Activated CD4-positive, alpha-beta memory T cell treated with anti-CD3 and anti-CD28 coated beads for 36 hours (primary cell): ENCODE measurements at regions not wholly inside any gene's neighbourhood (a gene's known extent, or its start where the extent isn't known, plus 50 kb on each side); places are given as distances from the start of the nearest gene placed in this dataset.

Experiments
- CTCF ChIA-PET: fragments of 350-600 bp; sonication (Branson Sonifier 250); formaldehyde crosslinking; loops from one replicate; lab custom pipeline; 2021; ENCODE audit warnings: antibody characterized with exemption, inconsistent platforms; lab: Charles Lee
- POLR2A ChIA-PET: fragments of 350-600 bp; sonication (Branson Sonifier 250); formaldehyde crosslinking; loops from one replicate; lab custom pipeline; 2021; ENCODE audit warnings: antibody characterized with exemption; lab: Charles Lee
- DNase-seq: peaks from one replicate; pipeline ENCODE4 v3.0.0-alpha.2; 2020
- H3K27ac Mint-ChIP-seq: one replicate; pipeline ENCODE4 v1.8.0; 2021; ENCODE audit warnings: mixed read lengths
- H3K27me3 Mint-ChIP-seq: one replicate; pipeline ENCODE4 v1.8.0; 2021; ENCODE audit warnings: mixed read lengths
- H3K36me3 Mint-ChIP-seq: one replicate; pipeline ENCODE4 v1.8.0; 2021; ENCODE audit warnings: mixed read lengths
- H3K4me1 Mint-ChIP-seq: one replicate; pipeline ENCODE4 v1.8.0; 2021; ENCODE audit warnings: low read depth, mixed read lengths
- H3K4me3 Mint-ChIP-seq: one replicate; pipeline ENCODE4 v1.8.0; 2021; ENCODE audit warnings: mild to moderate bottlenecking, mixed read lengths
- H3K9me3 Mint-ChIP-seq: one replicate; pipeline ENCODE4 v1.8.0; 2021; ENCODE audit warnings: mixed read lengths
- intact Hi-C: fragments of 100-400 bp; cut with micrococcal nuclease; formaldehyde crosslinking; loops from one replicate; pipeline ENCODE4 v1.15.1; 2023

DNA sequence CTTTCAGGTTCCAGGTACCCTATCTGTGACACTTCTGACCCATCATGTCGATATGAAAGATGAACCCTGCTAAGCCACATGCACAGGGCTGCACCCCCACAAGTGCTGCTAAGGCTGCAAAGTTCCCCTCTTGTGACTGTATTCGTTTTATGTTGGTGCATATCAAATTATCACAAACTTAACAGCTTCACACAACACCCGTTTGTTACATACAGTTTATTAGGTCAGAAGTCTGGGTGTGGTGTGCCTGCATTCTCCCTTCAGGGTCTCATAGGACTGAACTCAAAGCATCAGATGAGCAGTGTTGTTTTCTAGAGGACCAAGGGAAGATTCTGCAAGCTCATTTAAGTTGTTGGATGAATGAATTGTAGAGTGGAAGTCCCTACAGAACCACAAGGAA is 199.4 kb downstream of the ANAPC1 start:
- no peaks in the 10 kb centered on the region for H3K36me3 Mint-ChIP-seq
- ChIA-PET POLR2A (no interaction called here), CTCF (interaction anchor here (1.2 kb wide), 1 partner anchor 15 kb away, joined by 3 read pairs; no protein-coding TSS in a partner anchor)
- H3K27me3 Mint-ChIP-seq: peaks cover 3% of the 10 kb centered on the region
- intact Hi-C loops: no loop called here
- no peaks in the 10 kb centered on the region for H3K4me1 Mint-ChIP-seq
- no peaks in the 10 kb centered on the region for H3K9me3 Mint-ChIP-seq
- no peak overlapping the region for H3K27ac Mint-ChIP-seq
- H3K4me3 Mint-ChIP-seq: no peak overlapping the region
- DNase-seq: no peak

DNA sequence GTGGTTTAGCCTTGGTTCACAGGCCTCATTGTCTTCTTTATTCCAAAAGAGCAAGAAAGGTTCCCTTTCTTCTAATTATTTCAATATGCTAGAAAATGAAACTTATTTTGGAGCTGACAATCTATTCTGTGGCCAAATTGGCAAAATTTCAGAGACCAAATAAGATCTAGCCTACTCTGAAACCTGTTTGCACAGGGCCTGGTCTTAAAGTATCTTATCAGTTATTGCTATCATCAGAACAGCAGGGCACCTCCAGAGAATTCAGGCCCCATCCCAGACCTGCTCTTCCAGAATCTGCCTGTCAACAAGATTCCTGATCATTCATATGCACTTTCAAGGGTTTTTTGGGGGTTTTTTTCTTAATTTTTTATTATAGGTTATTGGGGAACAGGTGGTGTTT is 198.7 kb downstream of the ANAPC1 start:
- intact Hi-C loops: no loop called here
- H3K9me3 Mint-ChIP-seq: no peaks in the 10 kb centered on the region
- no peak for DNase-seq
- H3K27ac Mint-ChIP-seq: no peak overlapping the region
- H3K36me3 Mint-ChIP-seq: no peaks in the 10 kb centered on the region
- CTCF ChIA-PET: interaction anchor here (1.2 kb wide), 1 partner anchor 14 kb away, joined by 3 read pairs; no protein-coding TSS in a partner anchor
- H3K4me3 Mint-ChIP-seq: no peak overlapping the region
- H3K27me3 Mint-ChIP-seq: peaks cover 3% of the 10 kb centered on the region
- POLR2A ChIA-PET: no interaction called here
- H3K4me1 Mint-ChIP-seq: no peaks in the 10 kb centered on the region

DNA sequence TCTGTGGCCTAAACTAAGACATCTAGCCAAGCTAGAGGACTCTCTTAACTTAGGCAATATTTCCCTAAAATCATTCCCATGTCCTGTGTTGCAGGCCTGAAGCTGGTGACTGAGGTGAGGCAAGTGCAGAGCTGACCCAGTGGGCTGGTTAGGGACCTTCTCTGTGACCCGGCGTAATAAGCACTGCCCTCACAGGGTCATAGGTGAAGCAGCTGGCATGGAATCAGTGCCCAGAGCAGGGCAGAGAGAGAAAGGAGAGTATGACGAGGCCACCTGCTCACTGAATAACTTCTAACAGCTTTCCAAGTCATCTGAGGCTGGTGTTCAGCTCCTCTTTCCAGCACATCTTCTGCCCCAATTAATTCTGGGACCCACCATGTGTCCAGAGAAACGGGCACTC is 197.0 kb downstream of the ANAPC1 start:
- DNase-seq: no peak
- H3K4me3 Mint-ChIP-seq: no peak overlapping the region
- H3K36me3 Mint-ChIP-seq: no peaks in the 10 kb centered on the region
- intact Hi-C loops: no loop called here
- ChIA-PET POLR2A (no interaction called here), CTCF (interaction anchor here (1.0 kb wide), 1 partner anchor 16 kb away, joined by 4 read pairs; no protein-coding TSS in a partner anchor)
- H3K4me1 Mint-ChIP-seq: no peaks in the 10 kb centered on the region
- no peaks in the 10 kb centered on the region for H3K9me3 Mint-ChIP-seq
- no peak overlapping the region for H3K27ac Mint-ChIP-seq
- no peaks in the 10 kb centered on the region for H3K27me3 Mint-ChIP-seq

DNA sequence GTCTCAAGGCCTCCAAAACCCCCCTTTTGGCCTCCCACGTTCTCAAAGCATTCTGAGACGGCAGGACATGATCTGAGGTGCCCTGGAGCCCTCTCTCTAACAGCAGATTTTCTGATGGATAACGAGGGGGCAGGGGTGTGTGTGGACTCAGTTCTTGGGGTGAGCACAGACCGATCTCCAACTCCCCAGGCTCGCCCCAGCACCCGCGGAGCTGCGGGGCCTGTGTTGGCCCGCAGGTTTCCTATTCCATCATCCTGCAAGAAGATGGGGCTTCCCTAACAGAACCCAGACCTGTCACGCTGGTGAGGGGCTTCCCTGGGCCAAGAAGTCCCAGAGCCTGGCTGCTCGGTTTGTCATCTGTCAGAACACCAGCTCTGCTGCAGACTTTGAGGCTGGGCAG is 196.1 kb downstream of the ANAPC1 start:
- intact Hi-C loops: no loop called here
- CTCF ChIA-PET: no interaction called here

DNA sequence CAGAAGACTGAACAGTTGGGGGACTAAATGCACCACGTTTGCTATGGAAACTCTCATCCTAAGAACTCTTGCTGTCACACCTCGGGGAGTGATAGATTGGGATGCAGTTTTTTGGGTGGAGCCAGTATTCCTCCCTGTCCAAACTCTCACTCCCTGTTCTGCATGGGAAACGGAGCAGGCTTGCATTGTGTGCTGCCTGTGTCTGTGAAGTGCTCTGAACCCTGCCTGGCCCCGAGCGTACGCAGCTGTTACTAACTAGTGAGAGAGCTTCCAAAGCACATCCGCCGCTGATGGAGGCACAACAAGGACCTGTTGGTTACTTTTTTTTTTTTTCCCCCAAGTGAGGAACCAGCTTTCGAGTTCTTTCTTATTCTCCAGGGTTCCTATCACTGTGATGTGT is 195.5 kb downstream of the ANAPC1 start:
- CTCF ChIA-PET: no interaction called here
- no peaks in the 10 kb centered on the region for H3K9me3 Mint-ChIP-seq
- intact Hi-C loops: no loop called here
- no peaks in the 10 kb centered on the region for H3K4me1 Mint-ChIP-seq
- no peak overlapping the region for H3K27ac Mint-ChIP-seq
- no peaks in the 10 kb centered on the region for H3K36me3 Mint-ChIP-seq
- H3K27me3 Mint-ChIP-seq: peaks cover 2% of the 10 kb centered on the region
- DNase-seq: no peak
- POLR2A ChIA-PET: no interaction called here
- H3K4me3 Mint-ChIP-seq: no peak overlapping the region

More for the DNA sequence above, 196.1 kb downstream of the ANAPC1 start:
- DNase-seq: no peak
- Mint-ChIP-seq H3K27me3 (no peaks in the 10 kb centered on the region), H3K27ac (no peak overlapping the region), H3K4me1 (no peaks in the 10 kb centered on the region), H3K36me3 (no peaks in the 10 kb centered on the region), H3K9me3 (no peaks in the 10 kb centered on the region), H3K4me3 (no peak overlapping the region)
- POLR2A ChIA-PET: no interaction called here

DNA sequence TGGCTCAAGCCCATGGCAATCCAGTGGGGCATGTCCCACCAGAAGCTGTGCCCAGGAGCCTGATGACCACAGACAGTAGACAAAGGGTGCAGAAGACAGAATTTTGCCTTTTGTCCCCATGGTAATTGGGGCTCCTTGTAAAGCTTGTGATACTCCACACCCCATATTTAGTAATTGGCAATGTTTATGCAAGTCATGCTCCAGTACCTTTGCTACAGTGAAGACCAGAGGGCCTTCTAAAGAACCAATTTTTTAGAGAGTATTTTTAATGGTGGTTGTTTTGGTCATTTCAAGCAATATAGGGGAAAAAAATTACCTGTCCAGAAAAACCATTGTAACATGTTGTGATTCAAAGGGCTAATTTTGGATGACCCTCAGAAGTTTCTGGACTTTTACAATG is 194.8 kb downstream of the ANAPC1 start:
- ChIA-PET CTCF (no interaction called here), POLR2A (no interaction called here)
- no peak overlapping the region for H3K4me3 Mint-ChIP-seq
- intact Hi-C loops: no loop called here
- H3K36me3 Mint-ChIP-seq: no peaks in the 10 kb centered on the region
- H3K27me3 Mint-ChIP-seq: peaks cover 4% of the 10 kb centered on the region
- H3K9me3 Mint-ChIP-seq: no peaks in the 10 kb centered on the region
- H3K27ac Mint-ChIP-seq: no peak overlapping the region
- DNase-seq: no peak
- H3K4me1 Mint-ChIP-seq: no peaks in the 10 kb centered on the region

DNA sequence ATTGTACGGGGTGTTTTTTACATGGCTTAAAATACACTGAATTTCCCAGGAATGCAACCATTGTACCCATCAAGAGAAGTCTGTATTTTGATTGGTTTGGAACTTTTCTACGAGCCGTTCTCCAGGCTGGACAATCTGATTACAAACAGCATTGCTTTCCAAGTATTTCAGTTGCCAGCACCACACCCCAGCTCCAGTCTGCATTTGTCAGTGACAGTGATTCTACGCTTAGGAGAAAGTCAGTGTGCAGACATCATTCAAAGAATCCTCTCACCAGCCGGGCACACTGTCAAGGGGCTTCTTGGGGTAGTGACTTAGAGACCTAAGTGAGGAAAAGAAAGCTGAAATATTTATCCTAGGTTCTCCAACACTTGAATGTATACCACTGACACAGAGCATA is 194.1 kb downstream of the ANAPC1 start:
- H3K36me3 Mint-ChIP-seq: no peaks in the 10 kb centered on the region
- intact Hi-C loops: no loop called here
- H3K27me3 Mint-ChIP-seq: peaks cover 7% of the 10 kb centered on the region
- ChIA-PET CTCF (interaction anchor here (2.8 kb wide), 1 partner anchor 12 kb away, joined by 15 read pairs; no protein-coding TSS in a partner anchor), POLR2A (no interaction called here)
- no peak overlapping the region for H3K4me3 Mint-ChIP-seq
- no peaks in the 10 kb centered on the region for H3K4me1 Mint-ChIP-seq
- H3K9me3 Mint-ChIP-seq: no peaks in the 10 kb centered on the region
- no peak overlapping the region for H3K27ac Mint-ChIP-seq
- DNase-seq: no peak

DNA sequence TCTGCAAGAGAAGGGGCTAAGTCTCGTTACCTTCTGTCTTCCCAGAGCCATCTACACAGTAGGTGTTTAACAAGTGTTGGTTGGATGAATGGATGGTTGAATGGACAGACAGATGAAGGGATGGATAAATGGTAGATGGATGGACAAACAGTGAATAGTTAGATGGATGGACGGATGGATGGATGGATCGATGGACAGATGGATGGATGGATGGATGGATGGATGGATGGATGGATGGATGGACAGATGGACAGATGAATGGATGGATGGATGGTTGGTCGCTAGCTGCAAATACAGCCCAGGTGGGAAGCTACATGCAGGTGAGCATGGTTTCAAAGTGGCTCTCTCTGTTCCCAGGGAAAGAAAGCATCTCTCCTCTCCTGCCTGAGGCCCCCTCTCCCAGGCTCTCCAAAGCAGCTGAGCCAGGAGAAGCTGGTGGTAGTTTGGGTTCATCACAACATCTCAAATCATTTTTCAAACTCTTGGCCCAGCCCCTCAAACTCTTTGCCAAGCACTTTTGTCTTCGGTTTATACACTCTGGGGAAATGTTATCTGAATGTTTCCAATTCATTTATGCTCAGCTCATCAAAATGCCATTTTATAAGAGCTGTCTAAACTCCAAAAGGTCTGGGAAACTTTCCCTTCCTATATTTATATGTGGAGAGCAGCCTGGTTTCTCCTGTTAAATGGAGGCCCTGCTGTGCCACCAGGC is 192.7 kb downstream of the ANAPC1 start:
- Mint-ChIP-seq H3K4me3 (no peak overlapping the region), H3K27ac (no peak overlapping the region), H3K27me3 (peaks cover 15% of the 10 kb centered on the region), H3K4me1 (no peaks in the 10 kb centered on the region), H3K9me3 (peaks cover 3% of the 10 kb centered on the region), H3K36me3 (peaks cover 2% of the 10 kb centered on the region)
- ChIA-PET CTCF (interaction anchor here (2.5 to 2.8 kb wide), 2 partner anchors 11 to 13 kb away, joined by 14 to 15 read pairs; no protein-coding TSS in a partner anchor), POLR2A (no interaction called here)
- no peak for DNase-seq
- intact Hi-C loops: no loop called here

DNA sequence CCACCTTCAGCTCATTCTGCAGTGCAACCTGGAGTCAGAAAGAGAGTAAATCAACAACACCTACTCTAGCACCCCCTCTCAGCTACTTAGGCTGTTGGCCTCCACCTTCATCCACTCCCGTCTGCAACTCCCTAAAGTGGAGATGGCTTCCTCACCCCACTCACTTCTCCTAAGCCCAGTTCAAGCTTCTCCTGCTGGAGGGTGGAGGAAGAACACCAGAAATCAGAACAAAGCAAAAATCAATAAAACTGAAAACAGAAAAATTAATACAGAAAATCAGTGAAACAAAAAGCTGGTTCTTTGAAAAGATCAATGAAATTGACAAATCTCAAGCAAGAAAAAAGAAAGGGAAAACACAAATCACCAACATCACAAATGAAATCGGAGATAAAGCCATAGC is 191.7 kb downstream of the ANAPC1 start:
- no peak overlapping the region for H3K27ac Mint-ChIP-seq
- no peaks in the 10 kb centered on the region for H3K4me1 Mint-ChIP-seq
- H3K9me3 Mint-ChIP-seq: peaks cover 3% of the 10 kb centered on the region
- intact Hi-C loops: no loop called here
- ChIA-PET CTCF (interaction anchor here (0.9 to 2.8 kb wide), 3 partner anchors 10 to 30 kb away, joined by 4 to 15 read pairs (median 14); no protein-coding TSS in a partner anchor), POLR2A (no interaction called here)
- peaks cover 2% of the 10 kb centered on the region for H3K36me3 Mint-ChIP-seq
- DNase-seq: no peak
- H3K4me3 Mint-ChIP-seq: no peak overlapping the region
- peaks cover 15% of the 10 kb centered on the region for H3K27me3 Mint-ChIP-seq

DNA sequence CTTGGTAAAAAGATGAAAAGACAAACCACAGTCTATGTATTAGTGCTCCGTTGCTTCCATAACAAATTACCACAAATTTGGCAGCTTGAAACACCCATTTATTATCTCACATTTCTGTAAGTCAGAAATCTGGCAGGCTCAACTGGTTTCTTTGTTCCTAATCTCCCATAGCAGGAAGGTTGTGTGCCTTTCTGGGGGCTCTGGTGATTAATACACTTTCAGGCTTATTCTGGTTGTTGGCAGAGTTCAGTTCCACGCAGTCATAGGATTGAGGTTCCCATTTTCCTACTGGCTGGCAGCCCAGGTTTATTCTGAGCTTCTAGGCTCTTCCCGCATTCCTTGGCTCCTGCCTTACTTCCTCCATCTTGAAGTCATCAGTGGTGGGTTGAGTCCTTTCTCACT is 189.3 kb downstream of the ANAPC1 start:
- no peak overlapping the region for H3K4me3 Mint-ChIP-seq
- peaks cover 2% of the 10 kb centered on the region for H3K36me3 Mint-ChIP-seq
- H3K27me3 Mint-ChIP-seq: peaks cover 15% of the 10 kb centered on the region
- no peak for DNase-seq
- no peak overlapping the region for H3K27ac Mint-ChIP-seq
- peaks cover 3% of the 10 kb centered on the region for H3K9me3 Mint-ChIP-seq
- POLR2A ChIA-PET: no interaction called here
- CTCF ChIA-PET: no interaction called here
- intact Hi-C loops: no loop called here
- H3K4me1 Mint-ChIP-seq: peaks cover 12% of the 10 kb centered on the region

DNA sequence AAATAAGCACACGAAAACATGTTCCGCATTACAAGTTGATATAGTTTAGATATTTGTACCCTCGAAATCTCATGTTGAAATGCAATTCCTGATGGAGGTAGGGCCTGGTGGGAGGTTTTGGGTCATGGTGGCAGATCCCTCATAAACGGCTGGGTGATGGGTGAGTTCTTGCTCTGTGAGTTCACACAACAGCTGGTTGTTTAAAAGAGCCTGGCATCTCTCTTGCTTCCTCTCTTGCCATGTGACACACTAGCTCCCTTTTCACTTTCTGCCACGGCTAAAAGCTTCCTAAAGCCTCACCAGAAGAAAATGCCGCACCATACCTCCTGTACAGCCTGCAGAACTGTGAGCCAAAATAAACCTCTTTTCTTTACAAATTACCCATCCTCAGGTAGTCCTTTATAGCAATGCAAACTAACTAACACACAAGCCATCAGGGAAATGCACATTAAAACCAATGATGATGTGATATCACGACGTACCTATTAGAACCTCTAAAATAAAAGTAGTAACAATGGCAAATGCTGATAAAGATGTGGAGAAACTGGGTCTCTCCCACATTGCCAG is 188.5 kb downstream of the ANAPC1 start:
- Mint-ChIP-seq H3K4me1 (peaks cover 12% of the 10 kb centered on the region), H3K27me3 (peaks cover 15% of the 10 kb centered on the region), H3K27ac (no peak overlapping the region), H3K4me3 (no peak overlapping the region), H3K36me3 (peaks cover 2% of the 10 kb centered on the region), H3K9me3 (peaks cover 3% of the 10 kb centered on the region)
- intact Hi-C loops: no loop called here
- ChIA-PET POLR2A (no interaction called here), CTCF (no interaction called here)
- no peak for DNase-seq

DNA sequence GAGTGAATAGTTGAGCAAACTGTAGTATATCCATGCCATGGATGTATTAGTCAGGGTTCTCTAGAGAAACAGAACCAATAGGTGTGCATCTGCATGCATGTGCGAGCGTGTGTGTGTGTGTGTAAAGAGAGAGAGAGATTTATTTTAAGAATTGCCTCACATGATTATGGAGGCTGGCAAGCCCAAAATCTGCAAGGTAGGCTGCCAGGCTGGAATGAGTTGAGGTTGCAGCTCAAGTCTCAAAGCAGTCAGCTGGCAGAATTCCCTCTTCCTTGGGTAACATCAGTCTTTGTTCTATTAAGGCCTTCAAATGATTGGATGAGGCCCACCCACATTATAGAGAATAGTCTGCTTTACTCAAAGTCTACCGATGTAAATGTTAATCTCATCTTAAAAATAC is 187.8 kb downstream of the ANAPC1 start:
- peaks cover 16% of the 10 kb centered on the region for H3K4me1 Mint-ChIP-seq
- no peak overlapping the region for H3K4me3 Mint-ChIP-seq
- H3K27me3 Mint-ChIP-seq: peaks cover 15% of the 10 kb centered on the region
- POLR2A ChIA-PET: no interaction called here
- CTCF ChIA-PET: no interaction called here
- H3K27ac Mint-ChIP-seq: no peak overlapping the region
- H3K9me3 Mint-ChIP-seq: peaks cover 3% of the 10 kb centered on the region
- DNase-seq: no peak
- intact Hi-C loops: no loop called here
- H3K36me3 Mint-ChIP-seq: peaks cover 2% of the 10 kb centered on the region

DNA sequence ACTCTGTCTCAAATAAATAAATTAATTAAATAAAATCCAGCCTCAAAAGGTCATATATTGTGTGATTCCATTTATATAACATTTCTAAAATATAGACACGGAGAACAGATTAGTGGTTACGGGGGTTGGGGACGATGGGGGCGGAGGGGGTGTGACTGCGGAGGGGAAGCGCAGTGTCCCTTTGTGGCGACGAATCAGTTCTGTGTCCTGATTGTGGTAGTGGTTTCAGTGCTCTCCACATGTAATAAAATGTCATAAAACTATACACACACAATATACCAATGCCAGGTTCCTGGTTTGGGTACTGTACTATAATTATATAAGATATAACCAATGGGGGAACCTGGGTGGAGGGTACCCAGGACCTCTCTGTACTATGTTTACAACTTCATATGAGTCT is 186.4 kb downstream of the ANAPC1 start:
- Mint-ChIP-seq H3K9me3 (peaks cover 3% of the 10 kb centered on the region), H3K4me1 (peaks cover 29% of the 10 kb centered on the region), H3K27ac (no peak overlapping the region), H3K27me3 (peaks cover 15% of the 10 kb centered on the region), H3K4me3 (no peak overlapping the region), H3K36me3 (peaks cover 2% of the 10 kb centered on the region)
- ChIA-PET POLR2A (no interaction called here), CTCF (no interaction called here)
- no peak for DNase-seq
- intact Hi-C loops: no loop called here
